ENCODE measurements at regions not wholly inside any gene's neighbourhood (a gene's known extent, or its start where the extent isn't known, plus 50 kb on each side); places are given as distances from the start of the nearest gene placed in this dataset.

- in situ Hi-C loops (cut with HindIII; ENCODE audit: low pct_unique_long_range_greater_than_20kb, low sequenced_read_pairs): no loop called here
- no peak for DNase-seq (ENCODE audit: low read depth, low spot score)
These were observed 166.3 kb downstream of the NRP2 start for GRCh38 chr2:205848601-205849000.

Data from SK-MEL-5 (cell line).